Gastrocnemius medialis (tissue), 4 donors: ENCODE measurements at regions not wholly inside any gene's neighbourhood (a gene's known extent, or its start where the extent isn't known, plus 50 kb on each side); places are given as distances from the start of the nearest gene placed in this dataset.

Source experiments
- POLR2A ChIP-seq, 2 donors: fragments of 450-650 bp; IDR thresholded peaks; one replicate each; pipeline ENCODE4 v1.6.1; 2017; ENCODE audit warnings: antibody characterized with exemption in 2 of 2, mild to moderate bottlenecking in 2 of 2, moderate library complexity in 2 of 2
- TF ChIP-seq, protein P1 (sequence below), 5 experiments: fragments of 450-650 bp in 3 of 5; fragments of 200-600 bp in 2 of 5; sonication (generic) in 2 of 5; IDR thresholded peaks in 4 of 5; conservative IDR thresholded peaks in 1 of 5; 1 replicate in 4 of 5; 2 replicates in 1 of 5; pipeline ENCODE4 v1.5.1; 2016 to 2019; ENCODE audit warnings: antibody characterized with exemption in 5 of 5, mild to moderate bottlenecking in 3 of 5, moderate library complexity in 3 of 5

GRCh38 chr11:38593649-38594048 is 1995.6 kb upstream of the RAG2 start:
- TF ChIP-seq POLR2A (IDR thresholded peaks at IDR 0.05): no peak
- TF ChIP-seq, protein P1, sequence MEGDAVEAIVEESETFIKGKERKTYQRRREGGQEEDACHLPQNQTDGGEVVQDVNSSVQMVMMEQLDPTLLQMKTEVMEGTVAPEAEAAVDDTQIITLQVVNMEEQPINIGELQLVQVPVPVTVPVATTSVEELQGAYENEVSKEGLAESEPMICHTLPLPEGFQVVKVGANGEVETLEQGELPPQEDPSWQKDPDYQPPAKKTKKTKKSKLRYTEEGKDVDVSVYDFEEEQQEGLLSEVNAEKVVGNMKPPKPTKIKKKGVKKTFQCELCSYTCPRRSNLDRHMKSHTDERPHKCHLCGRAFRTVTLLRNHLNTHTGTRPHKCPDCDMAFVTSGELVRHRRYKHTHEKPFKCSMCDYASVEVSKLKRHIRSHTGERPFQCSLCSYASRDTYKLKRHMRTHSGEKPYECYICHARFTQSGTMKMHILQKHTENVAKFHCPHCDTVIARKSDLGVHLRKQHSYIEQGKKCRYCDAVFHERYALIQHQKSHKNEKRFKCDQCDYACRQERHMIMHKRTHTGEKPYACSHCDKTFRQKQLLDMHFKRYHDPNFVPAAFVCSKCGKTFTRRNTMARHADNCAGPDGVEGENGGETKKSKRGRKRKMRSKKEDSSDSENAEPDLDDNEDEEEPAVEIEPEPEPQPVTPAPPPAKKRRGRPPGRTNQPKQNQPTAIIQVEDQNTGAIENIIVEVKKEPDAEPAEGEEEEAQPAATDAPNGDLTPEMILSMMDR (IDR thresholded peaks at IDR 0.05 in 4 of 5, conservative IDR thresholded peaks at IDR 0.05 in 1 of 5): no peak
